ENCODE measurements at regions not wholly inside any gene's neighbourhood (a gene's known extent, or its start where the extent isn't known, plus 50 kb on each side); places are given as distances from the start of the nearest gene placed in this dataset.

DNA sequence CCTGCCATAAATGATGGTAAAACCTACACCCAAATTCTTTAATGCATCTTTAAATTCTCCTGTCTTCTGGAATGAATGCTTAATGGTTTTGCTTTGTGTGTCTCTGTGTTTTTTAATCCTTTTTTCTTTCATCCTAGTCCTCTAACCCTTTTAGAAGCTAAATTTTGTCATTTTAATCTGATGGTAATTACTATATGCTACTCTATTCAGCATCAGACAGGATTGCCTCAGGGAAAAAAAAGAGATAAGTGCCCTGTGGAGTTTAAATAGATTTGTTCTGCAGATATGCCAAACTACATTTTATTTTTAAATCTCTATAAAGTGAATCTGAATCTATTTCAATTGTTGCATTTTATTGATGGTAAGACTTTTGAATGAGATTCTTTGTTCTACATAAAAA is 966.8 kb downstream of the NSUN3 start:
- TF ChIP-seq POLR2AphosphoS5 (IDR thresholded peaks at IDR 0.05; ENCODE audit: borderline replicate concordance, low read depth, low read length) (no peak), EZH2 (IDR thresholded peaks at IDR 0.05) (no peak), FOXP2 (optimal IDR thresholded peaks at IDR 0.05; ENCODE audit: control extremely low read depth, extremely low read length, insufficient read depth) (no peak)

Data from SK-N-MC (cell line).